H1 (cell line): ENCODE measurements at regions not wholly inside any gene's neighbourhood (a gene's known extent, or its start where the extent isn't known, plus 50 kb on each side); places are given as distances from the start of the nearest gene placed in this dataset.

Experiments
- CTCF ChIP-seq, 3 experiments: IDR thresholded peaks; 1 replicate in 2 of 3; 2 replicates in 1 of 3; pipeline versions ENCODE4 v1.5.1 to v1.6.1; 2011; ENCODE audit warnings: low read length in 3 of 3, mild to moderate bottlenecking in 3 of 3, inconsistent platforms in 2 of 3, low read depth in 1 of 3, moderate library complexity in 1 of 3; ENCODE audit not compliant: insufficient read depth in 1 of 3; ENCODE audit errors: control extremely low read depth in 1 of 3
- HDAC2 ChIP-seq, 2 experiments: fragments of 300-600 bp in 1 of 2; sonication (generic) in 1 of 2; IDR thresholded peaks; 2 replicates each; pipeline ENCODE4 v1.6.1; 2011 to 2012; ENCODE audit warnings: low read depth in 2 of 2, low read length in 2 of 2, mild to moderate bottlenecking in 2 of 2, moderate library complexity in 2 of 2, borderline replicate concordance in 1 of 2, inconsistent platforms in 1 of 2
- JUN ChIP-seq: IDR thresholded peaks from 2 replicates; pipeline ENCODE4 v1.6.1; 2011; ENCODE audit warnings: low read depth, mild to moderate bottlenecking, improper control_type of control experiment, low read length
- POLR2A ChIP-seq, 2 experiments: IDR thresholded peaks; 1 replicate in 1 of 2; 2 replicates in 1 of 2; pipeline ENCODE4 v1.6.1; 2011; ENCODE audit warnings: low read depth in 2 of 2, low read length in 2 of 2, mild to moderate bottlenecking in 2 of 2; ENCODE audit errors: control extremely low read depth in 1 of 2
- RAD21 ChIP-seq, 2 experiments: IDR thresholded peaks in 1 of 2; conservative IDR thresholded peaks in 1 of 2; 2 replicates each; pipeline ENCODE4 v1.6.1; 2011; ENCODE audit warnings: low read depth in 2 of 2, low read length in 2 of 2, improper control_type of control experiment in 1 of 2, inconsistent platforms in 1 of 2, mild to moderate bottlenecking in 1 of 2, moderate library complexity in 1 of 2
- SIN3A ChIP-seq, 2 experiments: IDR thresholded peaks in 1 of 2; conservative IDR thresholded peaks in 1 of 2; 2 replicates each; pipeline ENCODE4 v1.6.1; 2011 to 2012; ENCODE audit warnings: low read length in 2 of 2, improper control_type of control experiment in 1 of 2, low read depth in 1 of 2, mild to moderate bottlenecking in 1 of 2
- SP2 ChIP-seq: IDR thresholded peaks from 2 replicates; pipeline ENCODE4 v1.6.1; 2012; ENCODE audit warnings: mild to moderate bottlenecking, low read length, inconsistent platforms
- SRF ChIP-seq: IDR thresholded peaks from 2 replicates; pipeline ENCODE4 v1.6.1; 2011; ENCODE audit warnings: mild to moderate bottlenecking, low read depth, low read length, moderate library complexity
- TAF1 ChIP-seq: IDR thresholded peaks from 2 replicates; pipeline ENCODE4 v1.6.1; 2011; ENCODE audit warnings: mild to moderate bottlenecking, low read depth, low read length
- USF2 ChIP-seq: IDR thresholded peaks from 2 replicates; pipeline ENCODE4 v1.6.1; 2011; ENCODE audit warnings: low read length, improper control_type of control experiment
- ZNF274 ChIP-seq: IDR thresholded peaks from 2 replicates; pipeline ENCODE4 v1.7.0; 2012; ENCODE audit warnings: low read length, borderline replicate concordance; ENCODE audit errors: extremely low read depth

DNA sequence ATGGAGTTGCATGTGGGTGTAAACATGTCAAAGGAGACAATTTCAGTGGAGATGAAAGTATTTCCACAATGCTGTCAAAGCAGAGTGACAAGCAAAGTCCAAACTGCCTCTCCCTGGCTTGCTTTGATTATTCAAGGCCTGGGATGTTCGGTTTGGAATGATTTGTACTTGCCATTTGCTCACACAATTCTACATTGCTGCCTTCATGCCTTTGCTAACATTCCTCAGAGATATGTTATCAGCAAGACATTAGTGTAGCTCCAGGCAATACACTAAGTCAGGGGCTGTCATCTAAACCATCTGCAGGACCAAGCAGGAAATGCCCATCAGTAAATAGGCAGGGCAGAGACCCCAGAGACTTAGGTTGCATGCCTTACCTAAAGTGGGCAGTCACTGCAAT is 79.6 kb upstream of the C1QTNF7 start:
- TF ChIP-seq USF2, result no peak
- no peak for TF ChIP-seq TAF1
- no peak for TF ChIP-seq CTCF (IDR thresholded peaks at IDR 0.05; ENCODE audit: control extremely low read depth in 1 of 3, insufficient read depth in 1 of 3, low read depth in 1 of 3, low read length in 3 of 3)
- TF ChIP-seq HDAC2 (IDR thresholded peaks at IDR 0.05; ENCODE audit: borderline replicate concordance in 1 of 2, low read depth in 2 of 2, low read length in 2 of 2), result no peak
- TF ChIP-seq SRF, result no peak
- no peak for TF ChIP-seq POLR2A (IDR thresholded peaks at IDR 0.05; ENCODE audit: control extremely low read depth in 1 of 2, low read depth in 2 of 2, low read length in 2 of 2)
- no peak for TF ChIP-seq SIN3A (conservative IDR thresholded peaks at IDR 0.05 in 1 of 2, IDR thresholded peaks at IDR 0.05 in 1 of 2; ENCODE audit: low read depth in 1 of 2, low read length in 2 of 2)
- no peak for TF ChIP-seq ZNF274
- TF ChIP-seq JUN, result no peak
- TF ChIP-seq RAD21 (IDR thresholded peaks at IDR 0.05 in 1 of 2, conservative IDR thresholded peaks at IDR 0.05 in 1 of 2; ENCODE audit: low read depth in 2 of 2, low read length in 2 of 2), result no peak
- no peak for TF ChIP-seq SP2
